GM10248 (cell line): ENCODE measurements at regions not wholly inside any gene's neighbourhood (a gene's known extent, or its start where the extent isn't known, plus 50 kb on each side); places are given as distances from the start of the nearest gene placed in this dataset.

Experiments
- CTCF ChIA-PET: fragments of 300-600 bp; sonication (Branson Sonifier 250); formaldehyde crosslinking; extraction: SDS; loops from one replicate; lab custom pipeline; 2021; ENCODE audit warnings: antibody characterized with exemption; lab: Yijun Ruan, JAX
- POLR2A ChIA-PET: fragments of 350-650 bp; sonication (Branson Sonifier 250); formaldehyde crosslinking; extraction: SDS; loops from one replicate; lab custom pipeline; 2020; ENCODE audit warnings: antibody characterized with exemption; lab: Yijun Ruan, JAX
- DNase-seq: peaks from one replicate; pipeline ENCODE4 v3.0.0; 2012; ENCODE audit errors: extremely low spot score
- CTCF ChIP-seq: IDR thresholded peaks from 2 replicates; pipeline ENCODE4 v1.5.1; 2012; ENCODE audit warnings: mild to moderate bottlenecking, low read depth; ENCODE audit errors: extremely low read depth, missing control alignments, control extremely low read depth

DNA sequence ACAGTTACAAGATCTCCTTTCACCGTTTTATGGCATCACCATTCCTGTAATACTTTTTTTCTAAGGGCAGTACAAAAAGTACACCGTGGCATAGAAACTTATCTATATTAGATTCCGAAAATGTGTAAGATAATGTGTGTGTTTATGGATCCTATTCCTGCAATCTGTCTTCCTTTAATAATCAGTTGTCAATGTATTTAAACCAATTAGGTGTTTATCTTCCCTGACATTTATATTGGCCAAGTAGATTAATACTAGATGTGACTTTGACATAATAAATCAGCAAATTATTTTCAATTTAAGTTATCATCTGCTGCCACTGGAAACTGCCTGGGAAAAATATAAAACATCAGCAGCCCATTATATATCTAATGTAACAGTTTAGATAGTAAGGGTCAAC, 770.3 kb upstream of the ADGRL2 start:
- ChIA-PET CTCF (no interaction called here), POLR2A (no interaction called here)
- no peak for TF ChIP-seq CTCF
- no peak for DNase-seq

DNA sequence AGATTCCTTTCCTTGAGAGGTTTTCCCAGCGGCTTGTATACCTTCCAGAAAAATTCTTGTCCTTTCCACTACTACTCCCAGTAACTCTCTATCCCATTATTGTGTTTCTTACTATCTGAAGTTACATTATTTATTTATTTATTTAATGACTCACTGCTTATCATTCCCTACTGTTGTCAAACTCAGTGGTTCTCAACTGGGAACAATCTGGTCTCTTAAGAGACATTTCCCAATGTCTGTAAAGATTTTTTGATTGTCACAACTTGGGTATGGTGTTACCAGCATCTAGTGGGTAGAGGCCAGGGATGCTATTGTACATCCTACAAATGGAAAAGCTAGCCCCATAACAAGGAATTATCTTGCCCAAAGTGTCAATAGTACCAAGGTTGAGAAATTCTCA, 771.5 kb upstream of the ADGRL2 start:
- no peak for DNase-seq
- no peak for TF ChIP-seq CTCF
- CTCF ChIA-PET: no interaction called here
- POLR2A ChIA-PET: no interaction called here

- TF ChIP-seq CTCF: no peak
- no peak for DNase-seq
- ChIA-PET CTCF (interaction anchor here (1.4 kb wide), 1 partner anchor 38 kb away, joined by 3 read pairs; no protein-coding TSS in a partner anchor), POLR2A (no interaction called here)
Observed at GRCh38 chr1:81023187-81023724, 777.5 kb upstream of the ADGRL2 start.

DNA sequence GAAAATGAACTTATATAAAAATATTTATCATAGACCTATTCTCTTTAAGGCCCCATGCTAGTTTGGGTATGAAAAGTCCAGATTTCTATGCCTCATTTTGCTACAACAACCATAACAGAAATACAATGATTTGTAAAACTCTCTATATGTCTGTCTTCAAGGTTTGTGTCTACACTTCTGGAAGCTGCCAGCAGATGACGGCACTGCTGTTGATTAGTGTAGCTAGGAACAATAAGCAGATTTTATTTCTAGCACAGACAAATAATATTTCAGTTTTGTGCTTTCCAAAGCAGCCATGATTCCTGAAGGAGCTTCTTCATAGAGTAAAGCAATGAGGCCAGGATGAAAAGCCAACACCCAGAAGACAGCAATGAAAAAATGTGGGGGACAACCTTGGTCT, 779.6 kb upstream of the ADGRL2 start:
- CTCF ChIA-PET: no interaction called here
- POLR2A ChIA-PET: no interaction called here
- DNase-seq: no peak
- no peak for TF ChIP-seq CTCF

DNA sequence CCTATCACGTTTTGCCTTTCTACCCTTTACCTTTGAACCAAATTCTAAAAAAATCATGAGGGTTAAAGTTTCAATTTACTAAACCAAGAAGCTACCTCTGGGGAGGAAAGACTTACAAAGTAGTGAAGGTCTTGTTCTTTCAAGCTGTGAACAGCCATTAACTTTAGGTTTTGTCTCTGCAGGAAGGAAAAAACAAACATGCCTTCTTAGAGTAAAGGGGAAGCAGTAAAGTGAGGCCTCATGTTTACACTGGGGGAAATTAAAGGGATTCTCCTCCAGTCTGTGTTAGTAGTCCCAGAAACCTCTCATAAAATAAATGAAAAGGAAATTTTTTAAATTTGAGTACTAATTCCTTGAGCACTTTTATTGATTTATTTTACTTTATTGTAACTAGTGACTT, 780.2 kb upstream of the ADGRL2 start:
- no peak for DNase-seq
- CTCF ChIA-PET: interaction anchor here (1.3 kb wide), 1 partner anchor 12 kb away, joined by 3 read pairs; no protein-coding TSS in a partner anchor
- POLR2A ChIA-PET: no interaction called here
- no peak for TF ChIP-seq CTCF

DNA sequence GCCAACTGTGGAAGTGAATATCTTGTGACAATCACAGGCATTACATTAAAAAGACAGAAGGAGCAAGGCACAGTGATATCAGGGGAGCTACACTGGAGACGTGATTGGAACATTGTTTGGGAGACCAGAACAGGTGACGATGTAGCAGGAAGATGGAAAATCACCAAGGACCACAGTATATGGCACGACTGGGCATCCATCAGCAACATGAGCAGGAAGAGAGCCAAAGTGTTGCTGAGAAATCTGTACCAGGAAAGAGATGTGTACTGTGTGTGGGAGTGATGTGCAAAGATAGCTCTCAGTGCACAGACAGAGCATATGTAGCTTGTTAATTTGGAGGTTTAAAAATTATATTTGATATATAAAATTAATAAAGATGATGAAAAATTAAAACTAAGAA, 790.6 kb upstream of the ADGRL2 start:
- TF ChIP-seq CTCF: no peak
- CTCF ChIA-PET: interaction anchor here (1.4 kb wide), 1 partner anchor 14 kb away, joined by 3 read pairs; no protein-coding TSS in a partner anchor
- DNase-seq: no peak
- POLR2A ChIA-PET: no interaction called here

DNA sequence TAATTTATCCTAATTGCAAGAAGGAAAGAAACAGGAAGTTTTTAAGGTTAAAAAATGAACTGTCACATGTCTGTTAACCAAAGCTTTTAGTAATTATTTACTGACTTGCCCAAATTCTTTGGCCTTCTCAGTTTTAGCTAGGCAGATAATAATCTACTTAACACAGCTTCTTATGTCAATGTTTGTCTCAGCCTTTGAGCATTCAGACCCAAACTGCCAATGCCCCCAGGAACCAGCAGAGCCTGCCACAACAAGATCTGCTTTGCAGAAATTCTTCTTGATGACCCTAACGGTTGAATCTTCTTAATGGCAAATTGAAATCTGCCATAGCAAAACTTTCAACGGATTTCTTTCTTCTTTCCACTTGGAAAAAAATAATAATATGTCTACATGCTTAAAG, 792.4 kb upstream of the ADGRL2 start:
- no peak for TF ChIP-seq CTCF
- DNase-seq: no peak

More for the DNA sequence above, 792.4 kb upstream of the ADGRL2 start:
- POLR2A ChIA-PET: no interaction called here
- CTCF ChIA-PET: no interaction called here
